C4-2B (cell line): ENCODE measurements at regions not wholly inside any gene's neighbourhood (a gene's known extent, or its start where the extent isn't known, plus 50 kb on each side); places are given as distances from the start of the nearest gene placed in this dataset.

Experiments used
- CTCF ChIP-seq: fragments of 450-650 bp; conservative IDR thresholded peaks from 2 replicates; pipeline ENCODE4 v1.5.1; 2017; ENCODE audit warnings: mild to moderate bottlenecking
- ZFX ChIP-seq: fragments of 450-650 bp; IDR thresholded peaks from 2 replicates; pipeline ENCODE4 v1.6.1; 2017

DNA sequence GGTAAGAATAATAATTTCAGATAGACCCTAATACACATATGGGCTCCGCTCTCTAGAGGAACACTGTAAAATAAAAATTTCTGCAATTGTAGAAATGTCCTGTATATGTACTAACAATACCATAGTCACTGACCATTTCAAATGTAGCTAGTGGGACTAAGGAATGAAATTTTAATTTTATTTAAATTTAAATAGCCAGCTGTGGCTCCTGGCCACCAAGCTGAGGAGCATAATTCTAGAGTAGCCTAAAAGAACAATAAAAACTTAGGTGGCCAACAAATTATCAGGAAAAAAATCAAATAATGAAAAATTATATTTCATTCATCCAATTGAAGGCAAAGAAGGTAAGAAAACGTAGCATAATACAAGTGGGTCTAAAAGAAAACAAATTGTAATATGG is 240.9 kb upstream of the MIR17HG start:
- no peak for TF ChIP-seq CTCF
- no peak for TF ChIP-seq ZFX
